ENCODE measurements at regions not wholly inside any gene's neighbourhood (a gene's known extent, or its start where the extent isn't known, plus 50 kb on each side); places are given as distances from the start of the nearest gene placed in this dataset.

DNA sequence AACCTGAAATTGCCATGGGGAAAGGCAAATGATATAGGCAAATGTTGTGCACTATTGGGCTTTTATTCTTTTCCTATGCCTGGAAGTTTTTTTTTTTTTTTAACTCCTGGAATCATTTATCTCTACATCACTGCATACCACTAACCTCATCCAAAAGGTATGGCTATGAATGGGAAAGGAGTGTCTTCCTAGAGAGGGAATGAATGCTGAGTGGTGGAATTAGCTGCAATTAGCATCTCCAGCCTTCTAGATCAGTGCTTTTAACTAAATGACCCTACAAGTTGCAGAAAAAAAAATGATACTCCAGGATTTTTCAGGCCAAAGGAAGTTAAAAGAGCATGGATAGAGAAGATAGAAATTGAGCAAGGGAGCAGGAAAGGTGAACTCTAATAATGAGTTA is 429.8 kb upstream of the PDZRN3 start:
- in situ Hi-C loops (cut with HindIII; ENCODE audit: low pct_ligation_motif_present, low pct_unique_long_range_greater_than_20kb, low sequenced_read_pairs), result no loop called here
- DNase-seq, result no peak

- in situ Hi-C loops (cut with HindIII; ENCODE audit: low pct_ligation_motif_present, low pct_unique_long_range_greater_than_20kb, low sequenced_read_pairs), result no loop called here
- no peak for DNase-seq
Observed at GRCh38 chr3:74053970-74054516, 429.3 kb upstream of the PDZRN3 start.

- in situ Hi-C loops (cut with HindIII; ENCODE audit: low pct_ligation_motif_present, low pct_unique_long_range_greater_than_20kb, low sequenced_read_pairs), result no loop called here
- no peak for DNase-seq
Observed at GRCh38 chr3:74049444-74049843, 424.7 kb upstream of the PDZRN3 start.

GRCh38 chr3:74048699-74049098 is 424.0 kb upstream of the PDZRN3 start:
- no peak for DNase-seq
- in situ Hi-C loops (cut with HindIII; ENCODE audit: low pct_ligation_motif_present, low pct_unique_long_range_greater_than_20kb, low sequenced_read_pairs), result no loop called here

- DNase-seq, result no peak
- in situ Hi-C loops (cut with HindIII; ENCODE audit: low pct_ligation_motif_present, low pct_unique_long_range_greater_than_20kb, low sequenced_read_pairs), result no loop called here
Observed at GRCh38 chr3:74045000-74045399, 420.3 kb upstream of the PDZRN3 start.

- DNase-seq, result no peak
- in situ Hi-C loops (cut with HindIII; ENCODE audit: low pct_ligation_motif_present, low pct_unique_long_range_greater_than_20kb, low sequenced_read_pairs), result no loop called here
Observed at GRCh38 chr3:74041068-74041675, 416.4 kb upstream of the PDZRN3 start.

DNA sequence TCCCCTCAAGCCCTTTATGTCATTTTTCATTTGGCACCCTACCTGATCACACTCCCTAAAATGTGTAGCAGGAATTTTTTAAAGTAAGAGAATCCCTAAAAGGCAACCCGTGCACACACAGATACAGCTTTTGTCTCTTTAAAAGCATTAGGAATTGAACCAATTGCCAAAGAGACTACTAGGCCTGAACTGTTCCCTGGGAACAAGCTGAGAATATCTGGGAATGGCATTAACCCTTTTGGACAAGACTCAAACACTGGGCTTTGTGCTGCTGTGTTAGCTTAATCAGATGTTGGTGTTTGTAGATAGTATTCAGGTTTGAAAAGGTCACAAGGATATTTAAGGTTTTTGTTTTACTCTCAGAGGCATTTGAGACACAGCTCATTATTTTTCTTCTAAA is 414.4 kb upstream of the PDZRN3 start:
- in situ Hi-C loops (cut with HindIII; ENCODE audit: low pct_ligation_motif_present, low pct_unique_long_range_greater_than_20kb, low sequenced_read_pairs), result no loop called here
- DNase-seq, result no peak

- no peak for DNase-seq
- in situ Hi-C loops (cut with HindIII; ENCODE audit: low pct_ligation_motif_present, low pct_unique_long_range_greater_than_20kb, low sequenced_read_pairs), result no loop called here
Observed at GRCh38 chr3:74036568-74036967, 411.8 kb upstream of the PDZRN3 start.

DNA sequence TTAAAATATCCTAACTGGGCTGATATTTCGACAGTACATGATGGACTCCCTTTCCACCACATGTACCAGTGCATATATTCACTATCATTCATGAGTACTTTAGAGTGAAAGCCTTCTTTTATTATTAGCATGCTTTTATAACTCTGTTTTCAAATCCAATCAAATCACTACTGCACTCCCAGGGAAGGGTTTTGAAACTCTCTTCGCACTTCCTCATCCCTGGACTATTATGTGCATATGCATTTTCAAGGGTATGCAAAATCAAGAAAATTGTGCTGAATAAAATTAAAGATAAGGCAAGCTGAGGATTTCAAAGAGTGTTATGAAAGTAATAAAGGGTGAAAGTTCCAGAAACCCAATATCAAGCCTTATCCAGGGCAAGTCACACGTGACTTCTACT is 411.4 kb upstream of the PDZRN3 start:
- DNase-seq, result no peak
- in situ Hi-C loops (cut with HindIII; ENCODE audit: low pct_ligation_motif_present, low pct_unique_long_range_greater_than_20kb, low sequenced_read_pairs), result no loop called here

- DNase-seq, result no peak
- in situ Hi-C loops (cut with HindIII; ENCODE audit: low pct_ligation_motif_present, low pct_unique_long_range_greater_than_20kb, low sequenced_read_pairs), result no loop called here
Observed at GRCh38 chr3:74033806-74034205, 409.1 kb upstream of the PDZRN3 start.

- DNase-seq, result no peak
- in situ Hi-C loops (cut with HindIII; ENCODE audit: low pct_ligation_motif_present, low pct_unique_long_range_greater_than_20kb, low sequenced_read_pairs), result no loop called here
Observed at GRCh38 chr3:74033381-74033780, 408.6 kb upstream of the PDZRN3 start.

DNA sequence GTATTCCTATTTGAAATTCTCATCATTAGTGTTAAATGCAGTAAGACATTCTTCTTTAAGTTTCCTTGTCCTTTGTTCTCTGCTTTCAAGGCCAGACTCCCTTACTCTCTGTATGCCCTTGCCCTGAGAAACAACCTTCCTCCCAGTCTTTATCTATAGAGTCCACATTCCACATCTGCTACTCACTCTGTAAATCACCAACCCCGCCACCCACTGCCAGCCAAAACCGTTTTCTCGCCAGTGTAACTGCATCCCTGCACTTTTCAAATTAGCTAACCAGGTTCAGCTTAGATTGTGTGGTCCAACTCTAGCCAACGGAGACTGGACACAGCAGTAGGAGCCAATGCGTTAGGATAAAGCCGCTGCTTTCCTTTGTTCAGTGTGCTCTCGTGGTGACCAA is 402.4 kb upstream of the PDZRN3 start:
- DNase-seq, result no peak
- in situ Hi-C loops (cut with HindIII; ENCODE audit: low pct_ligation_motif_present, low pct_unique_long_range_greater_than_20kb, low sequenced_read_pairs), result no loop called here

DNA sequence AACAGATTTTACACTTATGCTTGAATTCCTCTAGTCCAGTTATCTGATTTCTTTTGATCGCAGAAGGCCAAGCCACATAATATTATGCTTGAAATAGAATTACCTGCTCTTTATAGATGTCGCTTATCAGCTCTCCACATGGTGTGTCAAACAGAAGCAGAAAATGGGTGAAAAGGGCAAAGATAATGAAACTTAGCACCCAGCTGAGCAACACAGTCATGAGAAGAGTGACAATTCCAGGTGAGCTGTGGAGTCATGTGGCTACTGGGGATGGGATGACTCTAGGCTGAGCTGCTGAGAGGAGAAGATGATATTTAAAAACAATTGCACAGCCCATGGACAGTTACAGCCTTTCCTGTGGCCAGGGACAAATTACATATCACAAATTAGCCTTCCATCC is 398.7 kb upstream of the PDZRN3 start:
- DNase-seq, result no peak
- in situ Hi-C loops (cut with HindIII; ENCODE audit: low pct_ligation_motif_present, low pct_unique_long_range_greater_than_20kb, low sequenced_read_pairs), result no loop called here

- in situ Hi-C loops (cut with HindIII; ENCODE audit: low pct_ligation_motif_present, low pct_unique_long_range_greater_than_20kb, low sequenced_read_pairs), result no loop called here
- no peak for DNase-seq
Observed at GRCh38 chr3:74021449-74021848, 396.7 kb upstream of the PDZRN3 start.

GRCh38 chr3:74009961-74010844 is 385.5 kb upstream of the PDZRN3 start:
- DNase-seq, result no peak
- in situ Hi-C loops (cut with HindIII; ENCODE audit: low pct_ligation_motif_present, low pct_unique_long_range_greater_than_20kb, low sequenced_read_pairs), result no loop called here

DNA sequence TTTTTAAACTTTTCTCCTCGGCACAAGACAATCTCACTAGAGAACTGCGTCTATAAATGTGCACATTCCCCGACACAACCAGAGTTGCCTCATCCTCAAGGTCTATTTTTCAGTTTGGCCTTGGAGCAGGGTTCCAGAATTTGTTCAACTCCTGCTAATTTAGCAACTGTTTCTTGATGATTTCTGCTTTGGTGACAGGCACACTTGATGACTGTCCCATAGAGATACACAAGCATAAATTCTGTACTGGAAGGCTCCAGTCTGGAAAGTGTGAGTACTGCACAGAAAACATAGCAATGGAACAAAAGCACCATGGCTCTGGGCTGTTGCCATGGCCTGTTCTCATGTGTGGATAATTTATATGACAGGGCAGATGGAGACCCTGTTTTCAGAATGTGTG is 379.6 kb upstream of the PDZRN3 start:
- in situ Hi-C loops (cut with HindIII; ENCODE audit: low pct_ligation_motif_present, low pct_unique_long_range_greater_than_20kb, low sequenced_read_pairs), result no loop called here
- DNase-seq, result no peak

- DNase-seq, result no peak
- in situ Hi-C loops (cut with HindIII; ENCODE audit: low pct_ligation_motif_present, low pct_unique_long_range_greater_than_20kb, low sequenced_read_pairs), result no loop called here
Observed at GRCh38 chr3:74003734-74004133, 379.0 kb upstream of the PDZRN3 start.

DNA sequence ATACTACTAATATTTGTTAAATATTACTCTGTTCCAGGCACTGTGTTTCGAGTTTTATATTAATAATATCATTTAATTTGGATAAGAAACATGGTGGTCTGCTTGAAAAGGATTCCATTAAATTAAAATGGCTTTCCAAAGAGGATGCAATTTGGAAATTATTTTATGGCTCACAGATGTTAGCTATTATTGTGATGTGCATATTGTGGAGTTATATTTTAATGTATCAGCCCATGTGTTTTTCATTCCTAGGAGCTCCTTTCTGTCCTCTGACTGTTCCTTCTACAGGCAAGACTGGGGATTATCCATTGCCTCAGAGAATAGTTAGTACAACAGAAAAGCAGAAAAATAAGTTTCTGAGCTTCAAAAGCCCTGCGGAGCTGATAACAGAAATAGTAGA is 376.7 kb upstream of the PDZRN3 start:
- in situ Hi-C loops (cut with HindIII; ENCODE audit: low pct_ligation_motif_present, low pct_unique_long_range_greater_than_20kb, low sequenced_read_pairs), result no loop called here
- DNase-seq, result no peak

GRCh38 chr3:74000725-74001124 is 376.0 kb upstream of the PDZRN3 start:
- in situ Hi-C loops (cut with HindIII; ENCODE audit: low pct_ligation_motif_present, low pct_unique_long_range_greater_than_20kb, low sequenced_read_pairs), result no loop called here
- no peak for DNase-seq

GRCh38 chr3:73999501-73999900 is 374.8 kb upstream of the PDZRN3 start:
- in situ Hi-C loops (cut with HindIII; ENCODE audit: low pct_ligation_motif_present, low pct_unique_long_range_greater_than_20kb, low sequenced_read_pairs), result no loop called here
- no peak for DNase-seq
